ENCODE measurements at regions not wholly inside any gene's neighbourhood (a gene's known extent, or its start where the extent isn't known, plus 50 kb on each side); places are given as distances from the start of the nearest gene placed in this dataset.

DNA sequence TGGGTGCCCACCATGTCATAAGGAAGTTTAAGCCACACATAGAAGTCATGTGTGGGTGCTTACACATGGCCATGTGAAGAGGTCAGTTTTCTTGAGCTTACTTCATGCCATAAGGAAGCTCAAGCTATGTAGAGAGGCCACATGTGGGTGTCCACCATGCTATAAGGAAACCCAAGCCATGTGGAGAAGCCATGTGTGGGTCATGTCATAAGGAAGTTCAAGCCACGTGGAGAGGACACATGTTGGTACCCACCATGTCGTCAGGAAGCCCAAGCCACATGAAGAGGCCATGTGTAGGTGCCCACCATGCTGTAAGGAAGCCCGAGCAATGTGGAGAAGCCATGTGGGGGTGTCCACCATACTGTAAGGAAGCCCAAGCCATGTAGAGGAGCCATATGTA, 1089.2 kb upstream of the AUTS2 start:
- DNase-seq, result no peak

GRCh38 chr7:68509603-68510002, 1088.7 kb upstream of the AUTS2 start:
- no peak for DNase-seq

- DNase-seq, result peak; percentile 48
These were observed 1087.0 kb upstream of the AUTS2 start for GRCh38 chr7:68511281-68511680.

GRCh38 chr7:68512466-68512865, 1085.8 kb upstream of the AUTS2 start:
- no peak for DNase-seq

GRCh38 chr7:68518060-68518459, 1080.2 kb upstream of the AUTS2 start:
- DNase-seq, result no peak

DNA sequence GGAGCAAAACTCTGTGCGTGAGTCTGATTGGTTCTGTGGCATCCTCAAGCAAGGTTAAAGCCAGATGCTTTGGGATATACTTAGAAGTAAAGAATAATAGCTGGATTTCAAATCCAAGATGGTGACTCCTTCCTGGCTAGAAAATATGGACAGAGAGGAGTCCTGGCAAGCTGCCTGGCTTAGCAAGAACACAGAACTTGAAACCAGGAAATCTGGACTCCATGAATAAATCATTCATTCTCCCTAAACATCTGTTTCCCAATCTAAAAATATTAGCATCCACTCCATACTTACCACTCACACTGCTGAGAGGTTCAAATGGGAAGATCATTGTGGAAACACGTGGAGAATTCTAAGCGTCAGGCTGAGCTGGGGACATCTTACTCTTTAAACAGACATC, 1074.1 kb upstream of the AUTS2 start:
- no peak for DNase-seq

GRCh38 chr7:68529221-68529620, 1069.1 kb upstream of the AUTS2 start:
- no peak for DNase-seq

GRCh38 chr7:68535266-68535665, 1063.0 kb upstream of the AUTS2 start:
- no peak for DNase-seq

DNA sequence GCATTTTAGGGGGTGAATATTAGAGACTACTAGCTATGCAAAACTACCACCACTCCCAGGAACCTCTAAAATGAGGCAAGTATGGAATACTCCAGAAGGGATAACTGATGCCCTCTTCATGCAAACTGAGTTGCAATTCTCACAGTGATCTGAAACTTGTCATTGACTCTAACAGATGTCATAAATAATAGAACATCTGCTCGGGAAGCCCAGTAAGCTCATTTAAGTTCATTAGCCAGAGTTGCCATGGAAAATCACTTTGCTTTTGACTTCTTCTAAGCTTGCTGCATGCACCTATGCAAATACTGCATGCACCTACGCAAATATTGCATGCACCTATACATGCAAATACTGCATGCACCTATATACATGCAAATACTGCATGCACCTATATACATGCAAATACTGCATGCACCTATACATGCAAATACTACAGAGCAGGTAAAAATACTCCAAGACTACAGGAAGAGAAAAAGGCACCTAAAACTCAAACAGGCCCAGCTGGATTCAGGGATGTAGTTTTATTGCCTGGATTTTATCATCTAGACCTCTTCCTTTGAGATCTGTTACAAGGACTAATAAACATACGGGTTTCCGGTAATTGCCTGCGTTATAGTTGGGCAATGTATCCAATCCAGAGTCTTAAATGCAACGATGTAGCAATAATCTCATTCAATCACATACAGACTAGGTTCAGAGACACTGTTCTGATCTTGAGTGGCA, 1061.1 kb upstream of the AUTS2 start:
- DNase-seq, result no peak

DNA sequence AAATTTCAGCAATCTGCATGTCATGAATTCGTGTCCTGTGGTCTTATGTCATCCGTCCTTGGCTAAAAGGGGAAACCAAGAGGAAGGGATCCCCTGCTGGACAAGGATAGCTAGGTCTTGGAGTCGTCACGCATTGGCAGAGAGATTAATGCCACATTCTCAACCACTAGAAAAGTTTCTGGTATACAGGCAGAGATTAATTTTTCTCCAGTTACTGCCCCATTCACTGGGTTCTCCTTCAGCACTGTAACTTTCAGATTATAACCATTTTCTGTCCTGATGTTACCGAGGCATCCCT, 1060.6 kb upstream of the AUTS2 start:
- DNase-seq, result no peak

GRCh38 chr7:68542831-68543230, 1055.4 kb upstream of the AUTS2 start:
- no peak for DNase-seq

DNA sequence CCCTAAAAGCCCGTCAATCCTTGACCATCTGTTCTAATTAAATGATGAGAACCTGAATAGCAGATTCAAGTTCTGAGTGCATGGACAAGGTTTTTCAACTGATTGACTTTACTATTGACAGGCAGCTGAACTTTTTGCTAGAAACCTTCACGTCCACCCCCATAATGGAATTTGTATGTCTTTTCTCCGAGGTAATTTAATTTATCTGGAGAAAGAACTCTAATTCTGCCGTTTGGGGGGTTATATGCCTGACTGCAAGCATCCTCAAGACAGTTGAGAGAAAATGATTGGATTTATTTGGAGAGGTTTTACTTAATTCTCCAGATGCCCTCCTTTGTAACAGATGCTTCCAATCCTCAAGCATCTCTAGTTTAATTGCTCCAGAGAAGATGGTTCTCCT, 1053.4 kb upstream of the AUTS2 start:
- no peak for DNase-seq

DNA sequence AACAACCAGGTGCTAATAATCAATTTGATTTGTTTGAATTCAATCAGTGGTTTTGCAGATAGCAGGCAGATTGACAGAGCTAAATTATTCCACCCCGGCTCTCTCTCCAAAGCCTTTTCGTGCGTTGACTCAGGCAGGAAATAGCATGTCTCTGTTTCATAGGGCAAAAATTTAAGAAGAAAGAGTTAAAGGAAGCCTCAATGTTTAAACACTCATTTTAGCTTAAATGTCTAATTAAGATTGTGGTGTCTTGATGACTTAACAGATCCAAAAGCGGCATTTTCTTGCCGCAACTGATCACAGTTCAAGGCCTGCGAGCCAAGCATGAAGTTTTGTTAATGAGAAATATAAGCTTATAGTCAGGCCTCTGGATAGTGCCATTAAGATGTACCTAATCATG, 1051.1 kb upstream of the AUTS2 start:
- no peak for DNase-seq

DNA sequence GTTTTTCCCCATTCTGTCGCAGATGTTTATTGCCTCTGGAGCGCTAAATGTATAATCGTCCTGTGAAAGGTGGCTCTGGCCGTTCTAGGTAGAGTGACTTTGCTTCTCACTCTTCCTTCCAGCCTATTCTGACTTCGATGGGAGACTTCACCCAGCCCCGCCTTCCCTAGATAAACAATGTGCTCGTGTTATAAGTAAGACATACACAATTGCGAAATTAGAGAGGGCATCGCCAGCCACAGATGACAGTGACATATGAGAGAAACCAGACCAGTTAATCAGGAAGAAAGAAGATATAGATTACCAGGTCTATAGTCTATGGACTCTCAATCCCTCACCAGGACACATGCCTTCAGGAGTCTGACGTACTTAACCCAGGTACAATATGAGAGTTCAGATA, 1050.5 kb upstream of the AUTS2 start:
- DNase-seq, result no peak

GRCh38 chr7:68550027-68550426, 1048.2 kb upstream of the AUTS2 start:
- DNase-seq, result no peak

DNA sequence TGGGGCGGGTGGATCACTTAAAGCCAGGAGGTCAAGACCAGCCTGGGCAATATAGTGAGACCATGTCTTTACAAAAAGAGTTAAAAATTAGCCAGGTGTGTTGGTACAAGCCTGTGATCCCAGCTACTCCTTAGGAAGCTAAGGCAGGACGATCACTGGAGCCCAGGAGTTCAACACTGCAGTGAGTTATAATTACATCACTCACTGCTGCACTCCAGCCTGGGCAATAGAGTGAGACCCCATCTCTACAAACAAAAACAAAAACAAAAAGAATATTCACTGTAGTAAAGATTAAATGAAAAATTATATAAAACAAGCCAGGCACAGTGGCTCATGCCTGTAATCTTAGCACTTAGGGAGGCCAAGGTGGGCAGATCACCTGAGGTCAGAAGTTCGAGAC, 1047.6 kb upstream of the AUTS2 start:
- no peak for DNase-seq

GRCh38 chr7:68556537-68556936, 1041.7 kb upstream of the AUTS2 start:
- no peak for DNase-seq

DNA sequence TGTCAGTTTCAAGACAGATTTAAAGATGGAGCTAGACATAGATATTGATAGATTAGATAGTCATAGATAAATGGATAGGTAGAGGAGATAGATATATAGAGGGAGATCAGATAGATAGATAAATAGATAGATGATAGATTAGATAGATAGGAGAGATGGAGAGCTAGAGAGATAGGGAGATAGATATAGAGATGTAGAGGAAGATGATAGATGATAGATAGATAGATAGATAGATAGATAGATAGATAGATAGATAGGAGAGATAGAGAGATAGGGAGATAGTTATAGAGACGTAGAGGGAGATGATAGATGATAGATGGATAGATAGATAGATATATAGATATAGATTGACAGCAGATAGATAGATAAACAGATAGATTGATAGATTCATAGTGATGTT, 1038.8 kb upstream of the AUTS2 start:
- DNase-seq, result no peak

- no peak for DNase-seq
These were observed 1035.9 kb upstream of the AUTS2 start for GRCh38 chr7:68562323-68562899.

DNA sequence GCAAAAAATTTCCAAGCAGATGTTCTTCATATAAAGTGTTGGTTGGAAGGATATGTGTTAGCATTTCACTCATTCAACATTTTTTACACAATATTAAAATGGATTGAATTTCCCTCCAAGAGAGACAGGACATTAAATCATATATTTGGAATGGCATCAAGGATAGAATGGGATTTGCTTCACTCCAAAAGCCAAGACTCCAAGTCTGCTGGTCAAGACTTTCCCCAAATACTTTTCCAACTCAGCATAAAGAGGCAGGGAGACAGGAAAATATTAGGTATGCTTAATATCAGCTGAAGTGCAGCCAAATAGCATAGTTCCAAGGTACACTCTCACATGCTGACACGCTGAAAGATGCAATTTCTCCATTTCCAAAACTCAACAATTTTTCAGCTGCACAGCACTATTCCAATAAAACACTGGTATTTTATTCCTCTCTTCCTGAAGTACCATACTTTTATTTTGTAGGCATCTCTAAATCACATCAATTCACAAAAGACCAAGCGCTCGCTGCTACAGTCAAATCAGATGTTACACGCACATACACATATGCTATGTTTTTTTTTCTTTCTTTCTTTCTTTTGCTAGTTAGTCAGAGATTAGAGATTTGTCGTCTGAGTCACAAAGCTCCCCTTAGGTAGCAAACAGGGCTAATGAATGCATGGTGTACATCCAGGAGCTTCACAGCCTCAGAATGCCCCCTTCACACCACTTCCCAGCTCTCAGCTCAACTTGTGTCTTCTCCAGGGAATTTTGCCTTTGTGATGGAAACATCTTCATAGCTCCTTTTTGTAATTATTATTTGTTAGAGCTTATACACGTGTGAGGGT, 1033.8 kb upstream of the AUTS2 start:
- peak; percentile 44 for DNase-seq

GRCh38 chr7:68571286-68571685, 1027.0 kb upstream of the AUTS2 start:
- no peak for DNase-seq

DNA sequence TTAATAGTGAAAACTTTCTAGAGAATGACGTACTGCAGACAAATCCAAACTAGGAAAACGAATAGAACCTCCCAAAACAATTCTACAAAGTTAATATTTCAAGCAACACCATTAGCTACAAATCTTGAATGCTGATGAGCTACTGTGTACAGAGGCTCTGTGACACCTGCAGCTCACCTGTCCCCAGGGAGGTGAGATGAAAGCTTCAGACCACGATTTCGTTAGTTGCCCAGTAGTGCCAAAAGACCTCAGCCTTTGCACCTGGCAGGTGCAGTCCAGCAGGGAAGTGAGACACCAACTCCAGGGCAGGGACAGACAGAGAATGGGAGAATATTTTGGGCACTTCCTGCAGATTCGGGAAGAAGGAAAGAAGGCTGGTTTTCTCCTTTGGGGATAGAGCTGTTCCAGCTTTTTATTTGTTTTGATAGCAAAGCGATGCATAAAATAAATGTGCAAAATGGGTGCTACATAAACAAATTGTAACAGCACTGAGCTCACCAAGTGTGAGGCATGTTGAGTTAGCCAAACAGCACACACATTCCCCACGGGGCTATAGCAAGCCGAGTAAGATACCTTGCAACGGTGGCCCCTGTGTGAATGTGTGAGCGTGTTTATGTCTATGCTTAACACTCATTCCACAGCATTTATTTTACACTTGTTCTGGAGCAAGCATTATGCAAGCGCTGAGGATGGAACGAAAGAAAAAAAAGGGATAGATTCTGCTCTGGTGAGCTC, 1024.8 kb upstream of the AUTS2 start:
- DNase-seq, result no peak

DNA sequence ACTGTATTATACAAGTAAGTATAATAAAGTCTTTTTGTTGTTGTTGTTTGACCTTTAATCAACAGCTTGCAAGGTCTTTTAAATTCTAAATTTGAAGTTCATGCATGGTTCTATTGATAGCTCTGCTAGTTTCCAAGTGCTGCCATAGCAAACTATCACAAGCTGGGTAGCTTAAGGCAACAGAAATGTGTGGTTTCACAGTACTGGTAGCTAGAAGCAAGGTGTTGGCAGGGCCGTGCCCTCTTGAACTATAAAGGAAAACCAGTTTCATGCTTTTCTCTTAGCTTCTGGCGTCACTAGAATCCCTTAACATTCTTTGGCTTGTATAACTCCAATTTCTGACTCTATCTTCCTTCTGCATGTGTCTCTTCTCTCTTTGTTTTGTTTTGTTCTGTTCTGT, 1021.9 kb upstream of the AUTS2 start:
- DNase-seq, result no peak

- no peak for DNase-seq
These were observed 1016.9 kb upstream of the AUTS2 start for GRCh38 chr7:68581417-68581816.
